Nephron progenitor cell (in vitro differentiated cells): ENCODE measurements at regions not wholly inside any gene's neighbourhood (a gene's known extent, or its start where the extent isn't known, plus 50 kb on each side); places are given as distances from the start of the nearest gene placed in this dataset.

Experiments
- DNase-seq: peaks from one replicate; pipeline ENCODE4 v3.0.0; 2021
- H3K27ac Mint-ChIP-seq: 2 replicates; pipeline ENCODE4 v1.8.0; 2021; ENCODE audit warnings: mild to moderate bottlenecking, moderate library complexity, mixed read lengths
- H3K27me3 Mint-ChIP-seq: 2 replicates; pipeline ENCODE4 v1.8.0; 2021; ENCODE audit warnings: mild to moderate bottlenecking, low read depth, mixed read lengths; ENCODE audit not compliant: poor library complexity
- H3K36me3 Mint-ChIP-seq: 2 replicates; pipeline ENCODE4 v1.8.0; 2021; ENCODE audit warnings: low read depth, mixed read lengths
- H3K4me1 Mint-ChIP-seq: 2 replicates; pipeline ENCODE4 v1.8.0; 2021; ENCODE audit warnings: mixed read lengths
- H3K4me3 Mint-ChIP-seq: 2 replicates; pipeline ENCODE4 v1.8.0; 2021; ENCODE audit warnings: mild to moderate bottlenecking, moderate library complexity, mixed read lengths
- H3K9me3 Mint-ChIP-seq: 2 replicates; pipeline ENCODE4 v1.8.0; 2021; ENCODE audit warnings: mild to moderate bottlenecking, moderate library complexity, mixed read lengths
- CTCF ChIP-seq: fragments of 200-600 bp; sonication (generic); IDR thresholded peaks from 2 replicates; pipeline ENCODE4 v1.5.0; 2021; ENCODE audit warnings: antibody characterized with exemption

- H3K36me3 Mint-ChIP-seq: no peaks in the 10 kb centered on the region
- peaks cover 12% of the 10 kb centered on the region for H3K27me3 Mint-ChIP-seq
- H3K9me3 Mint-ChIP-seq: peaks cover 3% of the 10 kb centered on the region
- no peaks in the 10 kb centered on the region for H3K4me1 Mint-ChIP-seq
- DNase-seq: no peak
- TF ChIP-seq CTCF: no peak
- no peak overlapping the region for H3K27ac Mint-ChIP-seq
- no peak overlapping the region for H3K4me3 Mint-ChIP-seq
Observed at GRCh38 chr11:104819107-104819506, 79.2 kb downstream of the CASP12 start.

- Mint-ChIP-seq H3K36me3 (no peaks in the 10 kb centered on the region), H3K9me3 (peaks cover 3% of the 10 kb centered on the region), H3K4me1 (no peaks in the 10 kb centered on the region), H3K27me3 (peaks cover 12% of the 10 kb centered on the region), H3K4me3 (no peak overlapping the region), H3K27ac (no peak overlapping the region)
- DNase-seq: no peak
- TF ChIP-seq CTCF: no peak
Observed at GRCh38 chr11:104817973-104818372, 80.3 kb downstream of the CASP12 start.

GRCh38 chr11:104813532-104813931 is 84.7 kb downstream of the CASP12 start:
- TF ChIP-seq CTCF: no peak
- Mint-ChIP-seq H3K36me3 (no peaks in the 10 kb centered on the region), H3K27me3 (peaks cover 8% of the 10 kb centered on the region), H3K4me3 (no peak overlapping the region), H3K9me3 (no peaks in the 10 kb centered on the region), H3K4me1 (no peaks in the 10 kb centered on the region), H3K27ac (no peak overlapping the region)
- no peak for DNase-seq

- DNase-seq: no peak
- TF ChIP-seq CTCF: no peak
- Mint-ChIP-seq H3K9me3 (no peaks in the 10 kb centered on the region), H3K4me1 (no peaks in the 10 kb centered on the region), H3K4me3 (no peak overlapping the region), H3K36me3 (no peaks in the 10 kb centered on the region), H3K27me3 (peaks cover 8% of the 10 kb centered on the region), H3K27ac (no peak overlapping the region)
Observed at GRCh38 chr11:104812103-104812788, 86.0 kb downstream of the CASP12 start.

GRCh38 chr11:104803776-104804175 is 94.5 kb downstream of the CASP12 start:
- DNase-seq: no peak
- TF ChIP-seq CTCF: no peak
- H3K9me3 Mint-ChIP-seq: no peaks in the 10 kb centered on the region
- H3K27ac Mint-ChIP-seq: no peak overlapping the region
- no peaks in the 10 kb centered on the region for H3K27me3 Mint-ChIP-seq
- no peaks in the 10 kb centered on the region for H3K4me1 Mint-ChIP-seq
- H3K36me3 Mint-ChIP-seq: no peaks in the 10 kb centered on the region
- no peak overlapping the region for H3K4me3 Mint-ChIP-seq

- DNase-seq: no peak
- H3K27ac Mint-ChIP-seq: no peak overlapping the region
- no peaks in the 10 kb centered on the region for H3K36me3 Mint-ChIP-seq
- H3K4me3 Mint-ChIP-seq: no peak overlapping the region
- no peaks in the 10 kb centered on the region for H3K27me3 Mint-ChIP-seq
- peaks cover 4% of the 10 kb centered on the region for H3K4me1 Mint-ChIP-seq
- no peak for TF ChIP-seq CTCF
- H3K9me3 Mint-ChIP-seq: no peaks in the 10 kb centered on the region
Observed at GRCh38 chr11:104799251-104799650, 99.0 kb downstream of the CASP12 start.
